NCI-H2196 treated with DMSO at 0.1 percent for 48 hours (cell line): ENCODE measurements at regions not wholly inside any gene's neighbourhood (a gene's known extent, or its start where the extent isn't known, plus 50 kb on each side); places are given as distances from the start of the nearest gene placed in this dataset.

ENCODE experiments used
- DNase-seq: peaks from one replicate; lab custom pipeline; 2025; ENCODE audit not compliant: unreplicated experiment; lab: John Stamatoyannopoulos, UW

DNA sequence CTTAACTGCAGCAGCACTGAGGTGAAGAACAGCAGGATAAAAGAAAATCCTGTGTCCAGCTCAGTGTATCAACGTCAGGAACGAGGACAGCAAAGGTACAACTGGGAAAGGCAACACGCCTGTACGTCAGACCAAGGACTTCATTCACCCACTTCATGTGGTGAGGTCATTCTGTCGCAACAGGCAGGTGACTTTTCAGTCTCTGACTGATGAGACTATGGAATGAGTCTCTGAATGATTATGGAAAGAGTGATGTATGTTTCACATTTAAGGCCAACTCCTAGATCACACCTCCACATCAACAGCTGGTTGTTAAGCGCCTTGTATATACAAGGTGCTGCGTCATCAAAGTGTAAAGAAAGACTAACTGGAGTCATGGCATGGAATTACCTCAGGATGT lies 297.6 kb upstream of the SP8 start:
- no peak for DNase-seq

DNA sequence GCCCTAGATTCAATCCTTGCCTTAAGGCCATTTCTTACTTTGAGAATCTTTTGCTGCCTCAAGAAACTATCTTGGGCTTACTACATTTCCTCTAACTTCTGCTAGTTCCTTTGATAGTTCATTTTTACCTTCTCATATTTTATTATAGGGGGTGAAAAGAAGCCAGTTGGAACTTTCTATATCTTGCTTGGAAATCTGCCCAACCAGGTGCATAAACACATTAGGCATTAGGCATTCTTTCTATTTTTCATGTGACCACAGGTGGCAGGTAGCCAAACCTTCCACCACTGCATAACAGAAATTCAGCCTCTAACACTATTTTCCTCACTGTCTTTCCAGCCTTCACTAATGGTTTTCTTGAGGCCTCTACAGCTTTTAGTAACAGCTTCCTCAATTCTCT lies 300.0 kb upstream of the SP8 start:
- DNase-seq: peak; percentile 71

DNA sequence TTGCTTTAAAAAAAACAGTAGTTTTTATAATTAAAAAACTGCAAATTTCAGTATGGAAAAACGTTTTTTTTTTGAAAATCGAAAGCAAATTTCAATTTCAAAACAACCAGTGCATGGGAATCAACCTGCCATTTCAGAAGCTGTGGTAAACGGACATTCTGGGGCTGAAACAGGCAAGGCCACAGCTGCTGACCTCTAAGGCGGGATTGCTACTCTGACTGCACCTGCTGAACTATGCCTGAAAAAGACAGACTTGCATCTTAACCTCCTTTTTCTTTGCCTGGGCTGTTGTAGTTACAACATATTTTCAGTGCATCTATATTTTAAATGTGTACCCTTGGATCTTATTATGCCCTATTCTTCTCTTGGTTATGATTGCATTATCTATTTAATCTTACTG lies 303.0 kb upstream of the SP8 start:
- DNase-seq: no peak

DNA sequence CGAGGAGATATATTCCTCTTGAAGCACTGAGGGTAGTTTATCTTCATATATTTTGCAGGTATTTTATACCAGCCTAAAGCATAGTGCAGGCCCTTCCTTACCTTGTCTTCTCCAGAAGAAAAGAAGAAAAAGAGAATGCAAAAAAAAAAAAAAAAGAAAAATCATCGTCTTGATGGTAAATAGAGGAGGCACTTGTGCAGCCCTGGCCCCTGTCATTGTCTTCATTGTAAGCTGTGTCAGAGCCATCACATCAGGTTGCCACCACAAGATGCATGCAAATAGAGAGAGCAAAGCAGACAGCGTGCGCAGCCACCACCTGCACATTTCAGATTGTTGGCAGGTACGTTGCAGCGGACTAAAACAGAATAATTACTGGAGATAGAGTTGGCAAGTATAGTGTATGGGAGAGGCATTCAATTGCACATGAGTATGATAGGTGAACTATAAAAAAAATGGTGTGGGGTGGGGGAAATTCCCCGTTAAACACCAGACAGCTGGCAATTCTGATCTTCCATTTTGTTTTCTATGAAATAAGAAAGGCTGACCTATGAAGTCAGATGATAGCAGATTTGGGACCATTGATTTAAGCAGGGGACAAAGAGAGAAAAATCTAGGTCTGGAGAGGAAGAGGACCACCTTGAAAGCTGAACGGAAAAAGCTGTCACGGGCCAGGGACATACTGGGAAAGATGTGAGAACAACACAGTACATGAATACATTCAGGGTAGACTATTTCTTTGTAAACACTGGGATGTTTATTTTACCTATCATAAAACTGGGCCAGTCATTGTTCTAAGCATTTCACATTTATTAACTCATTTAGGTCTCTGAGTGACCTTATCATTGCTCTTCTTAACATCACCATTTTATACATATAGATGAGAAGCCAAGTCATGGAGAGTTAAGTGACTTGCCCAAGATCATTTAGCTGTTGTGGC lies 306.3 kb upstream of the SP8 start:
- no peak for DNase-seq

DNA sequence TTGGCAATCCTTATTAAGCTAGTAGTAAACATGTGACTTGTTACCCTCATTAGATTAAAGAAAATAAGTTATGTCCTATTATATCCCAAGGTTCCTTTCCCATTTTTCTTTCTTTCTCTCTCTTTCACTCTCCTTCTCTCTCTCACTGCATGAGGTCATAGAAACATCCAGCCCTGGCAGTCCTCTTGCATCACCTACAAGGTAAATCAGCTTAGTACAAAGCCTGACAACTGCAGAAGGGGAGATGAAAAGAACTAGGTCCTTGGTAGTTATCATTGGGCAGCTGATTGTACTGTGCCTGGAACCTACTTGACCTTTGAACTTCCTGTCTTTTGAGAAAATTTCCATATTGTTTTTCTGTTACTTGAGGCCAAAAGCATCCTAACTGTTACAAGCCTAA lies 307.9 kb upstream of the SP8 start:
- DNase-seq: no peak

DNA sequence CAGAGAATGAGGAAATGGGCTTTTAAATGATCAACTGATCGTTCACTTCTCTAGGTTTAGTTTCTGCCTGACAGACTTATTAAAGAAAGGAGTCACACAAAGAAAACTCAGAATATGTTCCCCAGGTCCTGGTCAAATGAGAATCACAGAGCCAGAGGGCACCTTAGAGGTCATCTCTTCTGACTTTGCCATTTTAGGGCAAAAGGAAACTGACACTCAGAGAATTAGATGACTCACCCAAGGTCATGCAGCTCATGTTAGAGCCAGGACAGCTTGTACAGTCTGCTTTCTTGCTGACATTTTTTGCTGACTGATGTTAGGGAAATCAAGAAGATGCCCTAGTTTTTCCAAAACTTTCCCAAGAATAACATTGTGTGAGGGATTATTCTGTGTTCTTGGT lies 312.7 kb upstream of the SP8 start:
- no peak for DNase-seq

DNA sequence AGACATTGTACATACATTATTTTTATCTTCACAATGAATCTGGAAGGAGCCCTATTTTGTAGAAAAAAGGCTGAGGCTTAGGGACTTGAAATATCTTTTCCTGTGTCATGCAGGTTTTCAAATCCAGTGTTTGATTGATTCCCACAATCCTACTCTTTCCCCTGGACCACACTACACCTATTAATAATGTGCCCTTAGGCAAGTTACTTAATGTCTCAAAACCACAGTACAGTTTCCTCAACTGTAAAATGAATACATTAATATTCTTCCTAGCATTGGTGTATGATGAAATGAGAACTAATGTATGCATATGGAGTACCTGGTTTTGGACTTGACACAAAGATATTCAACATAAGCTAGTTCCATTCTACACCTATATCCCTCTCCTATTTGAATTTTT lies 313.3 kb upstream of the SP8 start:
- DNase-seq: no peak

DNA sequence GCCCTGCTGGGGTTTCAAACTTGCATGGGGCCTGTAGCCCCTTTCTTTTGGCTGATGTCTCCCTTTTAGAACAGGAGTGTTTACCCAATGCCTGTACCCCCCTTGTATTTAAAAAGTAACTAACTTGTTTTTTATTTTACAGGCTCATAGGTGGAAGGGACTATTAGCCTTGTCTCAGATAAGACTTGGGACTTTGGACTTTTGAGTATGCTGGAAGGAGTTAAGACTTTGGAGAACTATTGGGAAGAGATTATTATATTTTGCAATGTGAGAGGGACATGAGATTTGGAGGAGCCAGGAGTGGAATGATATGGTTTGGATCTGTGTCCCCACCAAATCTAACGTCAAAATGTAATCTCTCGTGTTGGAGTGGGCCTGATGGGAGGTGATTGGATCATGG lies 314.9 kb upstream of the SP8 start:
- no peak for DNase-seq

DNA sequence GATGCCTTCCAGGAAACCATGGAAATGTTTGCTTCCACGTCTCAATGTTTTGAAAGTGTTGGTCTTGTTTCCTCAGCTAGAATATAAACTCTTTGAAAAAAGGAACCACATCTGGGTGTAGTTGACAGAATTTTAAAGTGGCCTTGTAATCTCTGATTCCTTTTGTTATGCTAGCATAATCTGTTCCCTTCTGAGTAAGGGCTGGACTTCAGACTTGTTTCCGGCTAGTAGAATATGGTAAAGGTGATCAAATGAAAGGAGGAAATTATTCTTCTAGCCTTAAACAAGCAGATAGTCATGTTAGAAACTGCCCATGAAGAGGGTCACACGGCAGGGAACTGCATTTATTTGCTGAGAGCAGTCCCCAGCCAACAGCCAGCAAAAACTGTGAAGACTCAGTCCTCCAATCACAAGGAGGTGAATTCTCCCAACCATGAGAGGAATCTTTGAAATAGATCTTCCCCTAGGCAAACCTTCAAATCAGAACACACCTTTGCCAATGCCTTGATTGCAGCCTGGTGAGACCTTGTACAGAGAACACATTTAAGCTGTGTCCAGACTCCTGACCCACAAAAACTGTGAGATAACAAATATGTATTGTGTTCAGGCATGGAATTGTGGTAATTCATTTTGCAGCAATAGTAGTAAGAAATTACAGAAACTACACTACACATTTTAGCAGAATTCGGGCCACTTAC lies 316.9 kb upstream of the SP8 start:
- DNase-seq: no peak

DNA sequence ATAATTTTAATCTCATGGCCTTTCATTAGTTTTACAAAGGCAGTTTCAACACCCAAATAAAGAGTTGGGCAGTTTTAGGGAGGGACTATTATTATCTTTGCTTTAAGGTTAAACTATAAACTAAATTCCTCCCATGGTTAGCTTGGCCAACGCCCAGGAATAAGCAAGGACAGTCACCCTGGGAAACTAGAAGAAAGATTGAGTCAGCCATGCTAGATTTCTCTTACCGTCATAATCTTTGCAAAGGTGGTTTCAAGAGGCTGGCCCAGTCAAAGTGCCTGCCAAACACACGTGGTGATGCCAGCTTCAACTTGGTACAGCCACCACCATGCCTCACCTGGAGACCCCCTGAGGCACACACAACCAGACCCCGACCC lies 317.4 kb upstream of the SP8 start:
- DNase-seq: no peak

DNA sequence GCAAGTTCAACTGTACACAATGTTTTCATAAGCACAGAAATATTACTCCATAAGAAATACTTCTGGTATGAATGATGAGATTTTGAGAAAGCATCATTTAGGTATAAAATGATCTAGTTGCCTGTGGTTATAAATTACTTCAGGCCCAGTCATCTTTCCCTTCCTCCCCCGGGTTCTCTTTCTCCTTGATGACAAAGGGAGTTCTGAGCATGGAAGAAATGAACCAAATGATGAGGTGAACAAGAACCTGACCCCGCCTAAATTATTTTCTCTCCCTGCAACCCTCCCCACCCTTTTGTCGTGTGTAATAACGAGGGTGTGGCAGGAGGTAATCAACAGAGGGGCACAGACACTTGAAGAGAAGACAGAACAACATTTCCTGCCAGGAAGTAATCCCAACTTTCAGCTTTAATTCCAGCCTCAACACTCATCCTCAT lies 319.6 kb upstream of the SP8 start:
- no peak for DNase-seq

DNA sequence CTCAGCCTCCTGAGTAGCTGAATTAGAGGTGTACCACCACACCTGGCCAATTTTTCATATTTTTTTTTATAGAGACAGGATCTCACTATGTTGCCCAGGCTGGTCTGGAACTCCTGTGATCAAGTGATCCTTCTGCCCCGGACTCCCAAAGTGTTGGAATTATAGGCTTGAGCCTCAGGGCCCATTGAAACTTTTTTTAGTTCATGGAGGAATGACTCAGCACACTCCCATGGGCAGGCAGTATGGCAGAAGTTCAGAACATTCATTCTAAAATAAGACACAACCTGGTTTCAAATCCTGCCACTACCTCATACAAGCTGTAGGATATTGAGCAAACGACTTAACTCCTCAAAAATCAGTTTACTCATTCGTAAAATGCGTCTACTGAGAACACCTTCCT lies 320.4 kb upstream of the SP8 start:
- no peak for DNase-seq

DNA sequence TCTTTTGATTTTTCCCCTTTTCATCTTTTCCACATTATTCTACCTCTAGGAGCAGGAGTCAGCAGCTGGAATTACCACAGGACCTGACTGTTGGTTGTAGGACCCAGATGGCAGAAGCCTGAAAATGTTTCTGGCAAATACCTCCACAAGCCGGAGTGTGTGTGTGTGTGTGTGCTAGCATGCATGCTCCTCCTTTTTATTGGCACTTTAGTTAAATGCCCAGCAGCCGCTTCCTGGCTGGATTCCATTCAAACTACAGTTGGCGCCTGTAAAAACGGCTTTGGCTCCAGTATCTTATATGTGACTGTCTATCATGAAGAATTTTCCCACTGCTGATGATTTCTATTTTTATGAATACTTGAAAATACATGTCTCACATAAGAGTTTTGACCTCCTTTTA lies 319.7 kb upstream of the SP4 start:
- DNase-seq: peak; percentile 63

DNA sequence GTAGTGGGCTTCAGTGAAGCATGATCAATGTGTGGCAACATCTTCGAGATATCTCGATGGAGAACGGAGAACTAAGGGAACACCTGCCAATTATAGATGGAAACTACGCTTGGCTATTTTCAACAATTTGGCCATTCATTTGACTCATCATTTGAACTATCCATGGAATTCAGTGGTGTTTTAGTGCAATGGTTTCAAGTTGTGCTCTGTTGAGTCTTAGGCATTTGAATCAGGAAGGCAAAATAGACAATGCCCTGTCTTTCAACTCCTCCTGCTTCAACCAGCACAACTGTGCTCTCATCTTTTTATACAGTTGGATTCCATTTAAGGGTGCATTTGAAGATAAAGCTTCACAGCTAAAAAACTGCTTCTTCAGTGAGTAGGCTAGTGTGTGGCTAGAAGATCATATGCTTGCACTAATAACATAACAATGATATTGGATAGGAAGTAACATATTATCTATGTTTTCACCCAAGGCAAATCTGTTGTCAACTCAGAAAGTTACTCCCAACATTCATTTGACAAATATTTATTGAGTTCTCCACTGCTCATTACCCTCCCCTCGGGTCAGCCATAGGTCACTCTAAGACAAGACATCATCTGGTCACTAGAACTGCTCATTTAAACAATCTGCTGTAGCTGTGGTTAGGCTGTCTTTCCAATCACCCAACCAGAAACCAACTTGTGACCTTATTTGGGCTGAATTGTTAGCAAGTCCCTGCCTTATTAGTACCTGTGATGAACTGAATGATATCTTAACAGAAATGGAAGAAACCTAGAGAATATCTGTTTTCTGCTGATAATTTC lies 314.1 kb upstream of the SP4 start:
- DNase-seq: no peak

DNA sequence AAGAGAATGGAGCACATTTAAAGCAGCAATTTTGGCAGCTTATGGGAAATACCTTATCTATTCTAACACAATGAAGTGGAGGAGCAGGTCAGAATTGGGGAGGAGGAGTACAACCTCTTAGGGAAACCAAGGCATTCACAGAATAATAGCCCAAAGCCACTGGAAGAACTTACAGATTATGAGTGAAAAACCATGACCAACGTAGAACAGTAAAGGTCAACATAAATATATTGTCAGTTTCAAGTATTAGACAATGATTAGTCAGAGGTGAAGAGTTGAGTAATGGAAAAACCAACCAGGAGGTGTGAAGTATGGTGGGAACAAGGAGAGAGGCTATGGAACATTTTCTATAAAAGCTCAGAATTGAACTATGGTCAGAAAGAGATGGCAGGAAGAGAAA lies 304.3 kb upstream of the SP4 start:
- DNase-seq: no peak

DNA sequence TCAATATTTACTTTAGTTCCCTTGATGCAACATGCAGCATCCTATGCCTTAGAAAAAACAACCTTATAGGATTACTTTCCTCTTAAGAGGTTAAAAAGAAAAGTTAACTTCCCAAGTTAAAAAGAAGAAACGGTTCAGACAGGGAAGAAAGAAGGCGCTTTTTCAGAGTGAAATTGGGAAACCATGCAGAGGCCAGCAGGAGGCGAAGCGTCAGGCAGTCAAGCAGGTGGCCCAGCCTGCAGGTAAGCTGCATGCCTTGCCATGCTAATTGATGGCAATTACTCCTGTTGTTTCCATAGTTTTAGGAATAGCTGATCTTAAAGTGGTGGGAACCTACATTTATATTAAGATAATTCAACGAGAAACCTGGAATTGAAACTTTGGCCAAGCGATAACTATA lies 302.6 kb upstream of the SP4 start:
- DNase-seq: no peak

DNA sequence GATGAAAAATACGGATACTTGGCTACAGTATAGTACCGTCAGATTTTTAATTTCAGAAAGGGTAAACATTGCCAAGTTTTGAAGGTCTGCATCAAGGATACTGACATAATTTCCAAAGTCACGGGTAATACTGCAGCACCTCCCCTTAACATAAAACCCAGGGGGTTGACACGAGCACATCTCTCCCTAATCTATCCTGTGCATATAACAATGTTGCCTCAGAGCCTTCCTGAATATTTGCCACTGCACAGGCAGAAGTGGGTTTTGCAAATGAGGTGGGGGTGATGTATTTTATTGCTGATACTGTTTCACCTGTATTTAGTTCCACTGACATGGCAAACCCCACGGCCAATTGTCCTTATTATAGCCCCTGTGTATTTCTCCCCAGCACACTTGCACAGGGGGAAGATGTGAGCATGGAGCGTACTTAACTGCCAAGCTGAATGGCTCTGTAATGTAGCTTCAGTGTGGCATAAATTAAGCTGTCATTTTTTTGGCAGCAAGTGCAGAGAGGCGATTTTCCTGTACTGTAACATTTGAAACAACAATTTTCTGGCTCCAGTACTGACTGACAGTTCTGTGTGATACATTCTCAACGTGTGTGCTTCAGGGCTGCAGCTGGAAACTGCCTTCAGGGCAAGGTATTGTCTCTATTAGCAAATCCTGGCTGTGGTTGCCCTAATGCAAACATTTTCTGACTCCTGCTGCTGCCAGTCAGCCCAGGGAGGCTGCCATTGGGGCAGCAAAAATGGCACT lies 299.6 kb upstream of the SP4 start:
- no peak for DNase-seq

DNA sequence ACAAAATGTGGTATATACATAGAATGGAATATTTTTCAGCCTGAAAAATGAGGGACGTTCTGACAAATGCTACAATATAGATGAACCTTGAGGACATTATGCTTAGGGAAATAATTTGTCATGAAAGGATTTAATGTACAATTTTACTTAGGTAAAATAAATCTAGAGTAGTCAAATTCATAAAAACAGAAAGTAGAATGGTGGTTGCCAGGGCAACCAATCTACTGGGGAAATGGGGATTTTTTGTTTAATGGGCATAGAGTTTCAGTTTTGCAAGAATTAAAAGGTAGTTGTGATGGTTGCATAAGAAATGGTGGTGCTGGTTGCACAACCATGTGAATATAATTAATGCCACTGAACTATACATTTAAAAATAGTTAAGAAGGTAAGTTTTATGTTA lies 296.0 kb upstream of the SP4 start:
- no peak for DNase-seq

DNA sequence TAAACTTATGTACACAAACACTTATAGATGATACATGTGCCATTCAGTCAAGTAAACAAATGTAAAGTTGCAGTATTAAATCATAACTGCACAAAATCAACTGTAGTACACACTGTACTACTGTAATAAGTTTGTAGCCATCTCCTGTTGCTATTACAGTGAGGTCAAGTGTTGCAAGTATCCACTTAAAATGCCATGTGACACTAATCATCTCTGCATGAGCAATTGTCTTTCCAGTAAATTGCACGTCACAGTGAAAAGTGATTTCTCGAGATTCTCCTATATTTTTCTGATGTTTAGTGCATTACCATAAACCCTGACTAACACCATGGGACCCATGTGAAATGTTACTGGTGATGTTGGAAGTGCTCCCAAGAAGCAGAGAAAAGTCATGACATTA lies 293.3 kb upstream of the SP4 start:
- no peak for DNase-seq

DNA sequence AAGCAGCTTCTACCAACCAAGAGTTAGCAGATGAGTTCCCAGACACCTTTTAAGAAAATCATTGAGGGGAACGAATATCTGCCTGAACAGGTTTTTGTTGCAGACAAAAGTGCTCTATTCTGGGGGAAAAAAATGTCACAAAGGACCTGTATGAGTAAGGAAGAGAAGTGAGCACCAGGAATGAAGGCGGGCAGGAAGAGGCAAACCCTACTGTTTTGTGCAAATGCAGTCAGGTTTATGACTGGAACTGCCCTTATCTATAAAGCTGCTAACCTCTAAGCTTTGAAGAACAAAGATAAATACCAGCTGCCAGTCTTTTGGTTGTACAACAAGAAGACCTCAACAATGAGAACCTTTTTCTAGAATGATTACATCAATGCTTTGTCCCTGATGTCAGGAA lies 292.4 kb upstream of the SP4 start:
- DNase-seq: no peak

DNA sequence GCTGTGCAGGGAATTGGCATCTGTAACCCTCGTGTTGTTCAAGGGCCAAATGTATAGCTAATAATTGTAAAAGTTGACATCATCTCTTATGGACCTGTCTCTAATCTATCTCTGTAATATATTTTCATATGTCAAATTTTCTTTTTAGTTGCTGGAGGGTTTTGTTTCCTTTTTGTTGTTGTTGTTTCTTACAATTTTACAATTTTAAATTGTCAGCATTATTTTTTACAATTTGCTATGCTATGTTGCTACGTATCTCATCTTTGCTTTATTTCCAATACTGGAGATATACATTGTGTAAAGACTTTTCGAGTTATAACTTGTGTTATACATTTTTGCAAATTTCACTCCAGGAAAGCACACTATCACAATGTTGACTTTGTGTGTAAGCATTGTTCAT lies 290.2 kb upstream of the SP4 start:
- no peak for DNase-seq
